ENCODE measurements at regions not wholly inside any gene's neighbourhood (a gene's known extent, or its start where the extent isn't known, plus 50 kb on each side); places are given as distances from the start of the nearest gene placed in this dataset.

DNA sequence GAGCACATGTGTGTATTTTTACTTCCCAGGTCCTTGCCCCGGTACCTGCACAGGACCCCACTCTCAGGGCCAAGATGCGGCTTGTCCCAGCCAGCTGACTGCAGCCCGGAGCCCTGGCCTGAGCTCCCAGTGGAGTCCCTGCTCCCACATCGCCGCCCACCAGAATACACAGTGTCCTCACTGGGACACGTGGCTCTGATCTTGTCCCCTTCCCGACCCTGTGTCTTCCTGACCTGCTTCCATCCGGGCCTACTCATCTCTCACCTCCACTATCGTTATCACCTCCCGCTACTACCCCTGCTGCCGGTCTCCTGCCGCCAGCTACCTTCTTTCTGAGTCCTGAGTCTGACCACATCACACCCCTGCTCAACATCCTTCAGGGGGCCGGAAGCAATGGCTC is 146.3 kb upstream of the CHST15 start:
- Histone ChIP-seq H3K27ac (ENCODE audit: low read depth, low read length) (no peak overlapping the region), H3K36me3 (ENCODE audit: control insufficient read depth in 1 of 2, insufficient read depth in 2 of 2, low read length in 2 of 2) (no peaks in the 10 kb centered on the region), H3K9ac (ENCODE audit: low read length) (no peak overlapping the region), H3K9me3 (ENCODE audit: control insufficient read depth in 1 of 2, insufficient read depth in 1 of 2, low read depth in 1 of 2, low read length in 2 of 2) (no peaks in the 10 kb centered on the region), H3K4me2 (ENCODE audit: low read length) (no peak overlapping the region), H3K4me3 (replicated peaks in 1 of 2; ENCODE audit: low read depth in 1 of 2, low read length in 2 of 2) (no peak overlapping the region), H3K27me3 (ENCODE audit: insufficient read depth, low read length) (no peaks in the 10 kb centered on the region), H3K79me2 (ENCODE audit: insufficient read depth, low read length) (no peaks in the 10 kb centered on the region), H3K9me2 (ENCODE audit: insufficient read depth) (no peaks in the 10 kb centered on the region), H4K20me1 (ENCODE audit: insufficient read depth) (no peaks in the 10 kb centered on the region), H3K4me1 (ENCODE audit: control insufficient read depth in 1 of 2, insufficient read depth in 2 of 2, low read length in 2 of 2) (peaks cover 0 to 10% of the 10 kb centered on the region in 2 experiments; a peak in 2 of 4 replicates), H2AFZ (ENCODE audit: low read depth, low read length, poor library complexity, severe bottlenecking) (no peak overlapping the region)
- intact Hi-C loops (cut with micrococcal nuclease) = no loop called here
- DNase-seq (ENCODE audit: low read depth, low spot score) (no peak), ATAC-seq (no peak; the same call in 1 of the 2 replicates)
- TF ChIP-seq SRF (IDR thresholded peaks at IDR 0.05; ENCODE audit: low read depth) (no peak), POLR2A (IDR thresholded peaks at IDR 0.05; ENCODE audit: borderline replicate concordance, extremely low read depth, insufficient read depth, insufficient read length) (no peak), ELF1 (IDR thresholded peaks at IDR 0.05; ENCODE audit: borderline replicate concordance, low read depth) (no peak), EGR1 (IDR thresholded peaks at IDR 0.05; ENCODE audit: low read depth) (no peak), ZNF274 (IDR thresholded peaks at IDR 0.05; ENCODE audit: low read depth, low read length) (no peak), POLR2AphosphoS5 (IDR thresholded peaks at IDR 0.05; ENCODE audit: low read depth, low read length) (no peak)
- TF ChIP-seq, protein P1, sequence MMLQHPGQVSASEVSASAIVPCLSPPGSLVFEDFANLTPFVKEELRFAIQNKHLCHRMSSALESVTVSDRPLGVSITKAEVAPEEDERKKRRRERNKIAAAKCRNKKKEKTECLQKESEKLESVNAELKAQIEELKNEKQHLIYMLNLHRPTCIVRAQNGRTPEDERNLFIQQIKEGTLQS (IDR thresholded peaks at IDR 0.05) = no peak
- ChIA-PET CTCF (no interaction called here), RAD21 (ENCODE audit: low non-redundant PET in 1 of 2, low total read pairs in 2 of 2, uncharacterized antibody in 2 of 2, unreplicated experiment in 2 of 2) (no interaction called here), POLR2A (no interaction called here)
- BruUV-seq (replicated peaks) = no TSS peak

DNA sequence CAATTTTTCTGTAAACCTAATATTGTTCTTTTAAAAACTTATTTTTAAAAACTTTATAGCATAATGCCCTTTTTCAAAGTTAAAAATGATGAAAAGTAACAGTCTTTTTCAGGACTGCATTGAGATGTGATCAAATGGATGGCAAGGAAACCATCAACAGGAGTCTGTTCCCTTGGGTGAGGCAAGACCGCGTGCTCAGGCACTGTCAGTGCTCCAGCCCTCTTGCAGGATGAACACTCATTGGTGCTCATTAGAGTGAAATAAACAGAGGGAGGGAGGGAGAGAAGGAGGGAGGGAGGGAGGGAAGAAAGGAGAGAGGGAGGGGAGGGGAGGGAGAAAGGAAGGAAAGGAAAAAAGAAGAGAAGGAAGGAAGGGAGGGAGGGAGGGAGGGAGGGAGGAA is 145.7 kb upstream of the CHST15 start:
- Histone ChIP-seq H3K79me2 (ENCODE audit: insufficient read depth, low read length) (no peaks in the 10 kb centered on the region), H3K4me2 (ENCODE audit: low read length) (no peak overlapping the region), H3K9me3 (ENCODE audit: control insufficient read depth in 1 of 2, insufficient read depth in 1 of 2, low read depth in 1 of 2, low read length in 2 of 2) (no peaks in the 10 kb centered on the region), H3K4me1 (ENCODE audit: control insufficient read depth in 1 of 2, insufficient read depth in 2 of 2, low read length in 2 of 2) (peaks cover 0 to 10% of the 10 kb centered on the region in 2 experiments; a peak in 2 of 4 replicates), H3K27ac (ENCODE audit: low read depth, low read length) (no peak overlapping the region), H3K9me2 (ENCODE audit: insufficient read depth) (no peaks in the 10 kb centered on the region), H3K9ac (ENCODE audit: low read length) (no peak overlapping the region), H4K20me1 (ENCODE audit: insufficient read depth) (no peaks in the 10 kb centered on the region), H3K36me3 (ENCODE audit: control insufficient read depth in 1 of 2, insufficient read depth in 2 of 2, low read length in 2 of 2) (no peaks in the 10 kb centered on the region), H2AFZ (ENCODE audit: low read depth, low read length, poor library complexity, severe bottlenecking) (no peak overlapping the region), H3K27me3 (ENCODE audit: insufficient read depth, low read length) (no peaks in the 10 kb centered on the region), H3K4me3 (replicated peaks in 1 of 2; ENCODE audit: low read depth in 1 of 2, low read length in 2 of 2) (no peak overlapping the region)
- TF ChIP-seq, protein P2, sequence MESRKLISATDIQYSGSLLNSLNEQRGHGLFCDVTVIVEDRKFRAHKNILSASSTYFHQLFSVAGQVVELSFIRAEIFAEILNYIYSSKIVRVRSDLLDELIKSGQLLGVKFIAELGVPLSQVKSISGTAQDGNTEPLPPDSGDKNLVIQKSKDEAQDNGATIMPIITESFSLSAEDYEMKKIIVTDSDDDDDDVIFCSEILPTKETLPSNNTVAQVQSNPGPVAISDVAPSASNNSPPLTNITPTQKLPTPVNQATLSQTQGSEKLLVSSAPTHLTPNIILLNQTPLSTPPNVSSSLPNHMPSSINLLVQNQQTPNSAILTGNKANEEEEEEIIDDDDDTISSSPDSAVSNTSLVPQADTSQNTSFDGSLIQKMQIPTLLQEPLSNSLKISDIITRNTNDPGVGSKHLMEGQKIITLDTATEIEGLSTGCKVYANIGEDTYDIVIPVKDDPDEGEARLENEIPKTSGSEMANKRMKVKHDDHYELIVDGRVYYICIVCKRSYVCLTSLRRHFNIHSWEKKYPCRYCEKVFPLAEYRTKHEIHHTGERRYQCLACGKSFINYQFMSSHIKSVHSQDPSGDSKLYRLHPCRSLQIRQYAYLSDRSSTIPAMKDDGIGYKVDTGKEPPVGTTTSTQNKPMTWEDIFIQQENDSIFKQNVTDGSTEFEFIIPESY (IDR thresholded peaks at IDR 0.05; ENCODE audit: extremely low read depth, insufficient replicate concordance, low read length) = no peak
- POLR2A ChIA-PET = no interaction called here
- ATAC-seq (peak; percentile 59), DNase-seq (ENCODE audit: low read depth, low spot score) (no peak)
- no TSS peak for BruUV-seq (replicated peaks)
- CTCF ChIA-PET = no interaction called here
- intact Hi-C loops (cut with micrococcal nuclease) = no loop called here
- RAD21 ChIA-PET (ENCODE audit: low non-redundant PET in 1 of 2, low total read pairs in 2 of 2, uncharacterized antibody in 2 of 2, unreplicated experiment in 2 of 2) = no interaction called here
